ENCODE measurements at regions not wholly inside any gene's neighbourhood (a gene's known extent, or its start where the extent isn't known, plus 50 kb on each side); places are given as distances from the start of the nearest gene placed in this dataset.

GRCh38 chr18:46398005-46398404 lies 259.0 kb downstream of the LOXHD1 start:
- no peak for DNase-seq (ENCODE audit: low spot score)
- Histone ChIP-seq H3K9ac (ENCODE audit: low read depth in 1 of 2, low read length in 2 of 2) (no peak overlapping the region), H3K27ac (ENCODE audit: low read depth in 1 of 2, low read length in 2 of 2) (no peak overlapping the region), H3K27me3 (ENCODE audit: control insufficient read depth in 4 of 4, insufficient read depth in 4 of 4, low read length in 3 of 4) (no peaks in the 10 kb centered on the region), H3K4me3 (ENCODE audit: low read depth in 1 of 3, low read length in 3 of 3) (no peak overlapping the region), H3K36me3 (ENCODE audit: control insufficient read depth in 4 of 4, insufficient read depth in 3 of 4, low read depth in 1 of 4, low read length in 3 of 4) (no peaks in the 10 kb centered on the region), H3K4me1 (ENCODE audit: control insufficient read depth in 4 of 4, insufficient read depth in 4 of 4, low read length in 3 of 4) (peaks cover 0 to 4% (median 0%) of the 10 kb centered on the region in 4 donors), H3K9me3 (ENCODE audit: control insufficient read depth in 4 of 4, low read length in 3 of 4) (no peaks in the 10 kb centered on the region)
- no peak for TF ChIP-seq JUND (IDR thresholded peaks at IDR 0.05)
- TF ChIP-seq FOXA1 (IDR thresholded peaks at IDR 0.05) = no peak
- no peak for TF ChIP-seq FOXA2 (IDR thresholded peaks at IDR 0.05)
- no peak for TF ChIP-seq SP1 (IDR thresholded peaks at IDR 0.05)
- WGBS = 90% methylated on average over 7 of the region's 7 CpGs

- TF ChIP-seq REST (IDR thresholded peaks at IDR 0.05) (no peak), TAF1 (conservative IDR thresholded peaks at IDR 0.05) (no peak), CTCF (IDR thresholded peaks at IDR 0.05; ENCODE audit: low read depth, low read length, missing input control) (no peak), FOXA2 (IDR thresholded peaks at IDR 0.05) (no peak), RXRA (IDR thresholded peaks at IDR 0.05) (no peak), MAX (IDR thresholded peaks at IDR 0.05) (no peak)
- H3K27me3 ChIP-seq (ENCODE audit: control insufficient read depth in 4 of 4, insufficient read depth in 4 of 4, low read length in 3 of 4) = no peaks in the 10 kb centered on the region
- H3K9me3 ChIP-seq (ENCODE audit: control insufficient read depth in 4 of 4, low read length in 3 of 4) = no peaks in the 10 kb centered on the region
- H3K36me3 ChIP-seq (ENCODE audit: control insufficient read depth in 4 of 4, insufficient read depth in 3 of 4, low read depth in 1 of 4, low read length in 3 of 4) = no peaks in the 10 kb centered on the region
- 70% methylated on average over 9 of the region's 9 CpGs for WGBS
- no peak overlapping the region for H3K9ac ChIP-seq (ENCODE audit: low read depth in 1 of 2, low read length in 2 of 2)
- no peak for DNase-seq (ENCODE audit: low spot score)
- H3K27ac ChIP-seq (ENCODE audit: low read depth in 1 of 2, low read length in 2 of 2) = no peak overlapping the region
- H3K4me3 ChIP-seq (ENCODE audit: low read depth in 1 of 3, low read length in 3 of 3) = no peak overlapping the region
- H3K4me1 ChIP-seq (ENCODE audit: control insufficient read depth in 4 of 4, insufficient read depth in 4 of 4, low read length in 3 of 4) = peaks cover 0 to 4% (median 0%) of the 10 kb centered on the region in 4 donors
Measured at GRCh38 chr18:46398625-46399024, 258.4 kb downstream of the LOXHD1 start.

- no peaks in the 10 kb centered on the region for H3K9me3 ChIP-seq (ENCODE audit: control insufficient read depth in 4 of 4, low read length in 3 of 4)
- no peaks in the 10 kb centered on the region for H3K27me3 ChIP-seq (ENCODE audit: control insufficient read depth in 4 of 4, insufficient read depth in 4 of 4, low read length in 3 of 4)
- H3K4me3 ChIP-seq (ENCODE audit: low read depth in 1 of 3, low read length in 3 of 3) = no peak overlapping the region
- peaks cover 0 to 4% (median 0%) of the 10 kb centered on the region in 4 donors for H3K4me1 ChIP-seq (ENCODE audit: control insufficient read depth in 4 of 4, insufficient read depth in 4 of 4, low read length in 3 of 4)
- TF ChIP-seq SP1 (IDR thresholded peaks at IDR 0.05) (no peak), CTCF (IDR thresholded peaks at IDR 0.05; ENCODE audit: low read depth, low read length, missing input control) (no peak), RAD21 (IDR thresholded peaks at IDR 0.05) (no peak), FOXA2 (IDR thresholded peaks at IDR 0.05) (no peak), MAX (IDR thresholded peaks at IDR 0.05) (no peak), ATF3 (IDR thresholded peaks at IDR 0.05) (no peak), GABPA (IDR thresholded peaks at IDR 0.05 in 1 of 2, conservative IDR thresholded peaks at IDR 0.05 in 1 of 2) (no peak), TAF1 (conservative IDR thresholded peaks at IDR 0.05) (no peak)
- no peaks in the 10 kb centered on the region for H3K36me3 ChIP-seq (ENCODE audit: control insufficient read depth in 4 of 4, insufficient read depth in 3 of 4, low read depth in 1 of 4, low read length in 3 of 4)
- H3K9ac ChIP-seq (ENCODE audit: low read depth in 1 of 2, low read length in 2 of 2) = no peak overlapping the region
- no peak overlapping the region for H3K27ac ChIP-seq (ENCODE audit: low read depth in 1 of 2, low read length in 2 of 2)
- WGBS = 91% methylated on average over 11 of the region's 11 CpGs
- no peak for DNase-seq (ENCODE audit: low spot score)
Measured at GRCh38 chr18:46399303-46399702, 257.7 kb downstream of the LOXHD1 start.

Data from liver (tissue), 8 donors.